Neural cell (in vitro differentiated cells): ENCODE measurements at regions not wholly inside any gene's neighbourhood (a gene's known extent, or its start where the extent isn't known, plus 50 kb on each side); places are given as distances from the start of the nearest gene placed in this dataset.

ENCODE experiments used
- CTCF ChIP-seq: fragments of 450-650 bp; IDR thresholded peaks from 2 replicates; pipeline ENCODE4 v1.5.1; 2014; ENCODE audit warnings: antibody characterized with exemption, mild to moderate bottlenecking, moderate library complexity; ENCODE audit not compliant: poor library complexity, severe bottlenecking
- POLR2AphosphoS5 ChIP-seq: IDR thresholded peaks from 2 replicates; pipeline ENCODE4 v1.6.1; 2012
- RAD21 ChIP-seq: fragments of 450-650 bp; conservative IDR thresholded peaks from 2 replicates; pipeline ENCODE4 v1.6.1; 2014; ENCODE audit warnings: antibody characterized with exemption, mild to moderate bottlenecking, moderate library complexity

- no peak for TF ChIP-seq POLR2AphosphoS5
- no peak for TF ChIP-seq RAD21
- no peak for TF ChIP-seq CTCF
Measured at GRCh38 chr13:50318887-50319286, 303.6 kb downstream of the KCNRG start.
